Mammary epithelial cell (primary cell): ENCODE measurements at regions not wholly inside any gene's neighbourhood (a gene's known extent, or its start where the extent isn't known, plus 50 kb on each side); places are given as distances from the start of the nearest gene placed in this dataset.

ENCODE experiments used
- EZH2 ChIP-seq: IDR thresholded peaks from 2 replicates; pipeline ENCODE4 v1.6.1; 2012; ENCODE audit warnings: low read length, inconsistent platforms, borderline replicate concordance
- TF ChIP-seq, protein P1 (sequence below), 2 donors: IDR thresholded peaks in 1 of 2; conservative IDR thresholded peaks in 1 of 2; 2 replicates each; pipeline ENCODE4 v1.5.1; 2011 to 2012; ENCODE audit warnings: inconsistent platforms in 2 of 2, low read length in 2 of 2, mild to moderate bottlenecking in 2 of 2, control low read depth in 1 of 2, low read depth in 1 of 2; ENCODE audit not compliant: insufficient read depth in 1 of 2; ENCODE audit errors: extremely low read depth in 1 of 2

DNA sequence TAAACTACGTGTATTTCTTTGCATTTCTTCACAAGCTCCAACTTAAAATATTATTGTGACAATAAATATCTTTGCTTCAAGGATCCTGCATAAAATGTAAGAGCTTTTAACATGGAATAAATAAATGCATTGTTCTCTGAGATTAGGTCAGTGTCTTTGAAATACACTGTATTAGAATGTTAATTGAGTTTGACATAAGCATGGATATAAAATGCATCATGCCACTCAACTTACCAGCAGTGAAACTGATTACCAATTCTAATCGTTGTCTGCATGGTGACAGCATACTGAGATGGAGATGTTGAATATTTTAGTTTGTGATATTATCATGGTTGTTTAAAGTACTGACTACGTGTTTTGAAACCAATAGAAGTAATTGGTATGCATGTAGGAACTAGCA, 555.3 kb upstream of the ZNF608 start:
- TF ChIP-seq, protein P1, sequence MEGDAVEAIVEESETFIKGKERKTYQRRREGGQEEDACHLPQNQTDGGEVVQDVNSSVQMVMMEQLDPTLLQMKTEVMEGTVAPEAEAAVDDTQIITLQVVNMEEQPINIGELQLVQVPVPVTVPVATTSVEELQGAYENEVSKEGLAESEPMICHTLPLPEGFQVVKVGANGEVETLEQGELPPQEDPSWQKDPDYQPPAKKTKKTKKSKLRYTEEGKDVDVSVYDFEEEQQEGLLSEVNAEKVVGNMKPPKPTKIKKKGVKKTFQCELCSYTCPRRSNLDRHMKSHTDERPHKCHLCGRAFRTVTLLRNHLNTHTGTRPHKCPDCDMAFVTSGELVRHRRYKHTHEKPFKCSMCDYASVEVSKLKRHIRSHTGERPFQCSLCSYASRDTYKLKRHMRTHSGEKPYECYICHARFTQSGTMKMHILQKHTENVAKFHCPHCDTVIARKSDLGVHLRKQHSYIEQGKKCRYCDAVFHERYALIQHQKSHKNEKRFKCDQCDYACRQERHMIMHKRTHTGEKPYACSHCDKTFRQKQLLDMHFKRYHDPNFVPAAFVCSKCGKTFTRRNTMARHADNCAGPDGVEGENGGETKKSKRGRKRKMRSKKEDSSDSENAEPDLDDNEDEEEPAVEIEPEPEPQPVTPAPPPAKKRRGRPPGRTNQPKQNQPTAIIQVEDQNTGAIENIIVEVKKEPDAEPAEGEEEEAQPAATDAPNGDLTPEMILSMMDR (conservative IDR thresholded peaks at IDR 0.05 in 1 of 2, IDR thresholded peaks at IDR 0.05 in 1 of 2; ENCODE audit: extremely low read depth in 1 of 2, insufficient read depth in 1 of 2, low read depth in 1 of 2, low read length in 2 of 2): no peak
- TF ChIP-seq EZH2: no peak
